Neural cell (in vitro differentiated cells): ENCODE measurements at regions not wholly inside any gene's neighbourhood (a gene's known extent, or its start where the extent isn't known, plus 50 kb on each side); places are given as distances from the start of the nearest gene placed in this dataset.

ENCODE experiments used
- CTCF ChIP-seq: fragments of 450-650 bp; IDR thresholded peaks from 2 replicates; pipeline ENCODE4 v1.5.1; 2014; ENCODE audit warnings: antibody characterized with exemption, mild to moderate bottlenecking, moderate library complexity; ENCODE audit not compliant: poor library complexity, severe bottlenecking
- EP300 ChIP-seq: fragments of 450-650 bp; conservative IDR thresholded peaks from 2 replicates; pipeline ENCODE4 v1.6.1; 2014; ENCODE audit warnings: antibody characterized with exemption, mild to moderate bottlenecking, moderate library complexity; ENCODE audit not compliant: poor library complexity, severe bottlenecking
- EZH2 ChIP-seq: fragments of 200-600, 300-800 bp; shearing (Covaris generic), sonication (generic); IDR thresholded peaks from 2 replicates; pipeline ENCODE4 v1.6.1; 2014; ENCODE audit warnings: antibody characterized with exemption, low read length, borderline replicate concordance, mild to moderate bottlenecking; ENCODE audit not compliant: insufficient read depth, poor library complexity, severe bottlenecking
- REST ChIP-seq: IDR thresholded peaks from 2 replicates; pipeline ENCODE4 v1.6.1; 2012; ENCODE audit warnings: borderline replicate concordance

GRCh38 chr13:34750078-34750931 is 191.8 kb upstream of the NBEA start:
- TF ChIP-seq CTCF: no peak
- TF ChIP-seq REST: no peak
- no peak for TF ChIP-seq EP300
- no peak for TF ChIP-seq EZH2
